ENCODE measurements at regions not wholly inside any gene's neighbourhood (a gene's known extent, or its start where the extent isn't known, plus 50 kb on each side); places are given as distances from the start of the nearest gene placed in this dataset.

DNA sequence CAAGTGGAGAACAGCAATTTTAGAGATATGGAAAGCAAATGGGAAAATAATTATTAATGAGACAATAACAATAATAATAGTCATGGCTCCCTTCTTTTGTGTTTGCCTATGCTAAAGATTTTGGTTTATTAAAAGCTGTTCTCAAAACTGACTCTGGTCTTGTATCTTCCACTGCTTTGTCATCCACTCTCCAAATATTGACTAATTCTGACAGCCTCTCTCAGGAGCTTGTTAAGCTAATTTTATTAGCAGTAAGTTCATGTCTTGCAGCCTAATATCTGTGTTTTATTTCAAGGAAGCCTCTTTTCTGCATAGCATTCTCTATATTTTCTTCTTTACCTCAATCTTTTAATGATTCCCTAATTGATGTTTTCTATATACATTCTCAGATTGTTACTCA lies 1419.8 kb downstream of the ARAP2 start:
- no peak for TF ChIP-seq POLR2A (IDR thresholded peaks at IDR 0.05; ENCODE audit: low read length)
- TF ChIP-seq GATA1 (IDR thresholded peaks at IDR 0.05; ENCODE audit: low read depth, low read length), result no peak
